Omental fat pad (tissue), 3 donors: ENCODE measurements at regions not wholly inside any gene's neighbourhood (a gene's known extent, or its start where the extent isn't known, plus 50 kb on each side); places are given as distances from the start of the nearest gene placed in this dataset.

Experiments used
- ATAC-seq: fragments of 150-250 bp; one replicate; pipeline ENCODE4 v1.9.1; 2016; ENCODE audit warnings: mild to moderate bottlenecking, moderate library complexity; ENCODE audit not compliant: low FRiP score
- DNase-seq: peaks from one replicate; pipeline ENCODE4 v3.0.0-alpha.2; 2019; ENCODE audit warnings: low spot score
- TF ChIP-seq, protein P1 (sequence below), 3 donors: fragments of 450-650 bp; IDR thresholded peaks; one replicate each; pipeline ENCODE4 v1.5.1; 2016 to 2017; ENCODE audit warnings: antibody characterized with exemption in 3 of 3, mild to moderate bottlenecking in 3 of 3, moderate library complexity in 2 of 3

DNA sequence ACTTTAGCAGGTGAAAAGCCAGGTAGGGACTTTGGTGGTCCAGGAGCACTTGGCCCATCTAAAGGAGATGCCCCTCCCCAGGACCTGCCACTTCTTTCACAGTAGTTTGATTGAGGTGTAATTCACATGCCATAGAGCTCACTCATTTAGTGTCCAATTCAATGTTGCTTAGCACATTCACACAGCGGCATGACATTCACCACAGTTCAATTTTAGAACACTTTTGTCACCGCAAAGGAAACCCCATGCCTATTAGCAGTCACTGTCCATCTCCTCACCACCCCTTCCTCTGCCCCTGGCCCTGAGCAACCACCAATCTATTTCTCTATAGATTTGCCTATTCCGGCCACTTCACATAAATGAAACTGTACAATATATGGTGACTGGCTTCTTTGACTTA, 211.6 kb upstream of the ZMIZ1 start:
- ATAC-seq: peak; percentile 13
- no peak for DNase-seq
- TF ChIP-seq, protein P1, sequence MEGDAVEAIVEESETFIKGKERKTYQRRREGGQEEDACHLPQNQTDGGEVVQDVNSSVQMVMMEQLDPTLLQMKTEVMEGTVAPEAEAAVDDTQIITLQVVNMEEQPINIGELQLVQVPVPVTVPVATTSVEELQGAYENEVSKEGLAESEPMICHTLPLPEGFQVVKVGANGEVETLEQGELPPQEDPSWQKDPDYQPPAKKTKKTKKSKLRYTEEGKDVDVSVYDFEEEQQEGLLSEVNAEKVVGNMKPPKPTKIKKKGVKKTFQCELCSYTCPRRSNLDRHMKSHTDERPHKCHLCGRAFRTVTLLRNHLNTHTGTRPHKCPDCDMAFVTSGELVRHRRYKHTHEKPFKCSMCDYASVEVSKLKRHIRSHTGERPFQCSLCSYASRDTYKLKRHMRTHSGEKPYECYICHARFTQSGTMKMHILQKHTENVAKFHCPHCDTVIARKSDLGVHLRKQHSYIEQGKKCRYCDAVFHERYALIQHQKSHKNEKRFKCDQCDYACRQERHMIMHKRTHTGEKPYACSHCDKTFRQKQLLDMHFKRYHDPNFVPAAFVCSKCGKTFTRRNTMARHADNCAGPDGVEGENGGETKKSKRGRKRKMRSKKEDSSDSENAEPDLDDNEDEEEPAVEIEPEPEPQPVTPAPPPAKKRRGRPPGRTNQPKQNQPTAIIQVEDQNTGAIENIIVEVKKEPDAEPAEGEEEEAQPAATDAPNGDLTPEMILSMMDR (IDR thresholded peaks at IDR 0.05): no peak

DNA sequence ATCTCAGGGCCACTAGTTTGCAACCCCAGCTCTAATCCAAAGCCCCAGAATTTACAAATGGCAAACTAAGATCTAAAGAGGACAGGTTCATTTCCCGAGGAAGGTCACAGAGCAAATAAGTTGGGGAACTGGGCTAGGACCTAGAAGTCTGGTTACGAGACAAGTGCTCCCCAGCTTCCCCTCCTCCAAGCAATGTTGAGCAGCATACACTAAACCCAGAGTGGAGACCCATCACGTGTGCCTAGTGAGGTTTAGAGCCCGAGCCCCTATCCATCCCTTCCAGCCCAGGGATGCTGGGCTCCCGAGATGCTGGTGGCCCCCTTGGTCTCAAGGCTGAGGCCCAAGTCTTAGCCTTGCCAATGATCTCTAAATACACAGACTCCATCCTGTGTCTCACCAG, 209.5 kb upstream of the ZMIZ1 start:
- TF ChIP-seq, protein P1 (IDR thresholded peaks at IDR 0.05): no peak
- no peak for ATAC-seq
- DNase-seq: no peak

DNA sequence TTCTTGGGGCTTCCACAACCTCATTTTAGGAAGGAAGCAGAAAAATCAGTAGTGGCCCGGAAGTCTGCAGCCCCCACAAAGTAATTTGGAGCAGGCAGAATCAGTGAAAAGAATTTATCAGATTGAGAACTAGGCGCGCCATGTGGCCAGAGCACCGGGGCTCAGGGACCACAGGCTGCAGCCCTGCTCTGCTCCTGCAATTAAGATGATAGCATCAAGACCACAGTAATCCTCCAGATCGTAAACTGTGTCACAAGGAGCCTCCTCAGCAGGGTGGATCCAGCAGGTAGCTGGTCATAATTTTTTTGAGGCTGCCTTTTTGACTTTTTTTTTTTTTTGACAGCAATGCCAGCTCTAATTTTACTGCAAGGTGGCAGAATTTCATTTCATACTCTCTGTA, 209.0 kb upstream of the ZMIZ1 start:
- no peak for DNase-seq
- no peak for ATAC-seq
- TF ChIP-seq, protein P1 (IDR thresholded peaks at IDR 0.05): no peak

DNA sequence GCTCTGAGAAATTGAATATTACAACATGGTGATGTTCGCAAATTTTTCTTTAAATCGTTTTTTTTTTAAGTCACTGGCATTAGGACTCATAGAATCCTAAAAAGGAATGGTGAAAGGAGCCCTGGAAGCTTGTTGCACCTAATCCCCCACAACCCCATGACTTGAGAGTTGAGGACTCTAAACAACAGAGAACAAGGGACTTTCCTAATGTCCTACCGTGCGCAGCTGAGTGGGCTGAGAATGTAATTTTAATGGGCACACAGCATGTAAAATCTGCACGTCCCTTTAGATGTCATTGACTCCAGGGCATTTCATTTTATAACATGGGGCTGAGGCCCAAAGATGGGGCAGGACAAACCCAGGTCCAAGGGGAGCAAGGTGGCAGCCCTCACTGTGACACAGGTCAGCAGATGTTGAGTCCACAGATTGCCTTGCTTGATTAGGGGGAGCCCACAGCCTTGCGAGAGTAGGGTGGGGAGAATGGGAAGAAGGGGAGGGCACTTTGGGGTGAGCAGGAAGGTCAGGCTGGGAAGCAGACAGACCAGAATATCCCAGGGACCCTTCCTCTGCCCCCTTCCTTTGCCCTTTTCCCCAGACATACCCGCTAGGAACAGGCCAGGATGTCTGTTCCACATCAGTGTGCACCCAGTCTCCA, 208.4 kb upstream of the ZMIZ1 start:
- no peak for DNase-seq
- ATAC-seq: no peak
- TF ChIP-seq, protein P1 (IDR thresholded peaks at IDR 0.05): no peak

DNA sequence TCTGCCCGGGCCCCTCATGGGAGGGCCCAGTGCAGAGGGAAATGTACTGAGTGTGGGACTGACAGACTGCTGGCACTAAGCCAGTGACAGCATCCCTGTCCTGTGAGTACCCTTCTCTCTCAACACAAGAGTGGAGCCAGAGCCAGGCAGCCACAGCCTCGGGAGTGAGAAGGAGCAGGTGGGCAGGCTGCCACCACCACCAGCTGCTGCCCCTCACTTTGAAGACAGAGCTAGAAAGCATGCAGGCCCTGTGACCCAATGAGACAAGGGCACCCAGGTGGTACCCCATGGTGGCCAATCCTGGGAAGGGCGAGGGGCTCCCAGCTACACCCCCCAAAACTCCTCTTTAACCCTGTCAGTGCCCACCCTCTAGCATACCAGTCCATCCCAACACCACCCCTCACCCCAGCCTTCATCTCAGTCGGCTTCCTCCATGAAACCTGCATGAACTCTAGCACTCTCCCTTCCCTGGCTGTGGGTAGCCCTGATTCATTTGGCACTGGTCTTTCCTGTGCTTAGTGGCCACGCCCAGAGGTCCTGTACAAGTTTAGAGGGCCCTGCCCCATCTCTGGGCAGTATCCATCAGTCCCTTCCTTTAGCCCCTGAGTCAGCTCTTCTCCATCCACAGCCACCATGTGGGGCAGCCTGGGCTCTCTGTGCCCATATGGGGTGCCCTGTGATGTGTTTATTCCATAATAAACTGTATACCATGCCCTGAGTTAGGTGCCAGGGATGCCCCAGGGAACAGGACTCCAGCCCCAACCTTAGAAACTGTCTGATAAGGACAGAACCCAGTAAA, 207.0 kb upstream of the ZMIZ1 start:
- DNase-seq (no peak), ATAC-seq (no peak)
- TF ChIP-seq, protein P1 (IDR thresholded peaks at IDR 0.05): no peak

DNA sequence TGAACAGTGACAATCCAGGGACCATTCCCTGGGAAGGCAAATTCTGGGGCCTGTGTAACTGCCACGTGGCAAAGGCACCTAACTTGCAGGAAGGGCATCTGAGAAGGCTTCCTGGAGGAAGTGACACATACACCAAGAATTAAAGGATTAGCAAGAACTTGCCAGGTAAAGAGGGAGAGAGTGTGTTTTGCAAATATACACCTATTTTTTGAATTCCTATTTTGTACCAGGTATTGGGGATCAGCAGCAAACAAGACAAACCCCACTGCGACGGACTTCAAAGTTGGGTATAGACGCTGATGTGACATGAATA, 206.5 kb upstream of the ZMIZ1 start:
- DNase-seq (no peak), ATAC-seq (no peak)
- TF ChIP-seq, protein P1 (IDR thresholded peaks at IDR 0.05): no peak
